Activated CD8-positive, alpha-beta T cell treated with anti-CD3 and anti-CD28 coated beads for 36 hours (primary cell): ENCODE measurements at regions not wholly inside any gene's neighbourhood (a gene's known extent, or its start where the extent isn't known, plus 50 kb on each side); places are given as distances from the start of the nearest gene placed in this dataset.

Experiments
- ATAC-seq: fragments of 200-7000 bp; cut with Tn5 transposase; one replicate; pipeline ENCODE4 v1.10.0; 2021; ENCODE audit warnings: mild to moderate bottlenecking, moderate library complexity
- CTCF ChIA-PET: fragments of 350-600 bp; sonication (Branson Sonifier 250); formaldehyde crosslinking; loops from one replicate; lab custom pipeline; 2021; ENCODE audit warnings: antibody characterized with exemption; lab: Charles Lee
- POLR2A ChIA-PET: fragments of 350-600 bp; sonication (Branson Sonifier 250); formaldehyde crosslinking; loops from one replicate; lab custom pipeline; 2021; ENCODE audit warnings: antibody characterized with exemption; lab: Charles Lee
- DNase-seq: peaks from one replicate; pipeline ENCODE4 v3.0.0-alpha.2; 2020
- H3K27ac Mint-ChIP-seq: one replicate; pipeline ENCODE4 v1.8.0; 2021; ENCODE audit warnings: mild to moderate bottlenecking, mixed read lengths
- H3K27me3 Mint-ChIP-seq: one replicate; pipeline ENCODE4 v1.8.0; 2021; ENCODE audit warnings: mixed read lengths
- H3K36me3 Mint-ChIP-seq: one replicate; pipeline ENCODE4 v1.8.0; 2021; ENCODE audit warnings: low read depth, mixed read lengths
- H3K4me1 Mint-ChIP-seq: one replicate; pipeline ENCODE4 v1.8.0; 2021; ENCODE audit warnings: low read depth, mixed read lengths
- H3K4me3 Mint-ChIP-seq: one replicate; pipeline ENCODE4 v1.8.0; 2021; ENCODE audit warnings: mild to moderate bottlenecking, moderate library complexity, mixed read lengths
- H3K9me3 Mint-ChIP-seq: one replicate; pipeline ENCODE4 v1.8.0; 2021; ENCODE audit warnings: mixed read lengths
- intact Hi-C: fragments of 100-400 bp; cut with micrococcal nuclease; formaldehyde crosslinking; loops from one replicate; pipeline ENCODE4 v1.10.0; 2022
- TF ChIP-seq, protein P1 (sequence below): fragments of 200-600 bp; IDR thresholded peaks from one replicate; pipeline ENCODE4 v1.8.0; 2022; ENCODE audit warnings: antibody characterized with exemption, mild to moderate bottlenecking

DNA sequence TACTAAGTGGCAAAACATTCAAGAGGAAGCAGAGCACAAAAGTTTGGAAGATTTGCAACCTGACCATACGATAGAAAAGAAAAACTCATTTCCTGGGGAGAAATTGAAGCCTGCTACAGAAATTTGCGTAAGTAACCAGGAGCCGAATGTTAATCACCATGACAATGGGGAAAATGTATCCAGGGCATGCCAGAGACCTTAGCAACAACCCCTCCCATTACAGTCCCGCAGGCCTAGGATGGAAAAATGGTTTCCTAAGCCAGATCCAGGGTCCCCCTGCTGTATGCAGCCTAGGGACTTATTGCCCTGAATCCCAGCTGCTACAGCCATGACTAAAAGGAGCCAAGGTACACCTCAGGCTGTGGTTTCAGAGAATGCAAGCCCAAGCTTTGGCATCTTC lies 472.2 kb upstream of the KLHL4 start:
- H3K27ac Mint-ChIP-seq, result no peak overlapping the region
- H3K4me3 Mint-ChIP-seq, result no peak overlapping the region
- H3K27me3 Mint-ChIP-seq, result no peaks in the 10 kb centered on the region
- ATAC-seq (no peak), DNase-seq (no peak)
- intact Hi-C loops, result no loop called here
- TF ChIP-seq, protein P1, sequence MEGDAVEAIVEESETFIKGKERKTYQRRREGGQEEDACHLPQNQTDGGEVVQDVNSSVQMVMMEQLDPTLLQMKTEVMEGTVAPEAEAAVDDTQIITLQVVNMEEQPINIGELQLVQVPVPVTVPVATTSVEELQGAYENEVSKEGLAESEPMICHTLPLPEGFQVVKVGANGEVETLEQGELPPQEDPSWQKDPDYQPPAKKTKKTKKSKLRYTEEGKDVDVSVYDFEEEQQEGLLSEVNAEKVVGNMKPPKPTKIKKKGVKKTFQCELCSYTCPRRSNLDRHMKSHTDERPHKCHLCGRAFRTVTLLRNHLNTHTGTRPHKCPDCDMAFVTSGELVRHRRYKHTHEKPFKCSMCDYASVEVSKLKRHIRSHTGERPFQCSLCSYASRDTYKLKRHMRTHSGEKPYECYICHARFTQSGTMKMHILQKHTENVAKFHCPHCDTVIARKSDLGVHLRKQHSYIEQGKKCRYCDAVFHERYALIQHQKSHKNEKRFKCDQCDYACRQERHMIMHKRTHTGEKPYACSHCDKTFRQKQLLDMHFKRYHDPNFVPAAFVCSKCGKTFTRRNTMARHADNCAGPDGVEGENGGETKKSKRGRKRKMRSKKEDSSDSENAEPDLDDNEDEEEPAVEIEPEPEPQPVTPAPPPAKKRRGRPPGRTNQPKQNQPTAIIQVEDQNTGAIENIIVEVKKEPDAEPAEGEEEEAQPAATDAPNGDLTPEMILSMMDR, result no peak
- POLR2A ChIA-PET, result no interaction called here
- no peaks in the 10 kb centered on the region for H3K36me3 Mint-ChIP-seq
- H3K9me3 Mint-ChIP-seq, result peaks cover 5% of the 10 kb centered on the region
- H3K4me1 Mint-ChIP-seq, result no peaks in the 10 kb centered on the region
- CTCF ChIA-PET, result no interaction called here

DNA sequence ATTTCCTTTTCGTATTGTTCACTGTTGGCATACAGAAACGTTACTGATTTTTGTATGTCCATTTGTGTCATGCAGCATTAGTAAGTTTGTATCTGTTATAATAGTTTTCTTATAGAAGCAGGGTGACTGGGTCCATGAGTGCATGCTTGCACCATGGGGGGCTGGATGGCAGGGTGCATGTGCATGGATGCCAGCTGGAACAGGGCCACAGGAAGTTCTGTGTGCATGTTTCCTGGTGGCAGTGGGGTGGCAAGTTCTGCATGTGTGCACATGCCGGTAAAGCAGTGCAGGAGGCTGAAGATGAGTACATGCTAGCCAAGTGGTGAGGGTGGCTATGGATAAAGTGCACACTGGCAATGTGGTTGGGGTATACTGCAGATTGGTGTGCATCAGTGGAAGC lies 468.0 kb upstream of the KLHL4 start:
- Mint-ChIP-seq H3K4me1 (no peaks in the 10 kb centered on the region), H3K36me3 (no peaks in the 10 kb centered on the region), H3K27me3 (no peaks in the 10 kb centered on the region), H3K27ac (no peak overlapping the region), H3K4me3 (no peak overlapping the region), H3K9me3 (peaks cover 5% of the 10 kb centered on the region)
- CTCF ChIA-PET, result no interaction called here
- intact Hi-C loops, result no loop called here
- TF ChIP-seq, protein P1, result no peak
- ATAC-seq (no peak), DNase-seq (no peak)
- POLR2A ChIA-PET, result no interaction called here

DNA sequence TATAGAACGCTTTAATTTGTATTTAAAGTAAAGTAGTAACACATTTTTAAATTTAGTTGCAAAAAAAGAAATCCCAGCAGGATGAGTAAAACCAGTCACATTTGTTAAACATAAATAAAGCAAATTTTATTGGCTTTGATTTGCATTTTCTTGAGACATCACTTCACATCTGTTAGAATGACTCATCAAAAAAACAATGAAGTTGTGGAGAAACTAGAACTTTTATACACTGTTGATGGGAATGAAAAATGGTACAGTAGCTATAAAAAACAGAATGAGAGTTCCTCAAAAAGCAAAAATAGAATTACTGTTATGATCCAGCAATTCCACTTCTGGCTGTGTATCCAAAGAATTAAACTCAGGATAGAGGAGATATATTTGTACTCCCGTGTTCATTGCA lies 454.0 kb upstream of the KLHL4 start:
- H3K27ac Mint-ChIP-seq, result no peak overlapping the region
- H3K4me1 Mint-ChIP-seq, result no peaks in the 10 kb centered on the region
- H3K4me3 Mint-ChIP-seq, result no peak overlapping the region
- CTCF ChIA-PET, result no interaction called here
- DNase-seq (no peak), ATAC-seq (no peak)
- H3K27me3 Mint-ChIP-seq, result no peaks in the 10 kb centered on the region
- H3K36me3 Mint-ChIP-seq, result no peaks in the 10 kb centered on the region
- intact Hi-C loops, result no loop called here
- TF ChIP-seq, protein P1, result no peak
- H3K9me3 Mint-ChIP-seq, result no peaks in the 10 kb centered on the region
- POLR2A ChIA-PET, result no interaction called here

DNA sequence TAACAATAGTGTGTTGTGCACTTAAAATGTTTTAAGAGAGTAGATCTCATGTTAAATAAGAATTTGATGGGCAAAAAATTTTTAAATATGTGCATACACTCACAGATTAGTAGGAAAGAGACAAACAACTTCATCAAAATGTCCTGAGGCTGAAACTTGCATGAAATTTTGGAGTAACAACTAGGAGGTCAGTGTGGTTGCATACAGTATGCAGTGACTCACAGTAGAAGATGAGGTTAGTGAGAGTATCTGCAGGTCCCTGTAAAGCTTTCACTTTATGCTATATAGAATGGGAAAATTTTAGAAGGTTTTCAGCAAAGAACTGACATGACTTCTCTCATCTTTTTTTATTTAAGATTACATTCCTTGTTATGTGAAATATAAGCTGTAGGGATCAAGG lies 453.1 kb upstream of the KLHL4 start:
- Mint-ChIP-seq H3K4me3 (no peak overlapping the region), H3K4me1 (no peaks in the 10 kb centered on the region), H3K27me3 (no peaks in the 10 kb centered on the region), H3K36me3 (no peaks in the 10 kb centered on the region), H3K9me3 (no peaks in the 10 kb centered on the region), H3K27ac (no peak overlapping the region)
- ChIA-PET POLR2A (no interaction called here), CTCF (no interaction called here)
- intact Hi-C loops, result no loop called here
- ATAC-seq (no peak), DNase-seq (no peak)
- TF ChIP-seq, protein P1, result no peak

DNA sequence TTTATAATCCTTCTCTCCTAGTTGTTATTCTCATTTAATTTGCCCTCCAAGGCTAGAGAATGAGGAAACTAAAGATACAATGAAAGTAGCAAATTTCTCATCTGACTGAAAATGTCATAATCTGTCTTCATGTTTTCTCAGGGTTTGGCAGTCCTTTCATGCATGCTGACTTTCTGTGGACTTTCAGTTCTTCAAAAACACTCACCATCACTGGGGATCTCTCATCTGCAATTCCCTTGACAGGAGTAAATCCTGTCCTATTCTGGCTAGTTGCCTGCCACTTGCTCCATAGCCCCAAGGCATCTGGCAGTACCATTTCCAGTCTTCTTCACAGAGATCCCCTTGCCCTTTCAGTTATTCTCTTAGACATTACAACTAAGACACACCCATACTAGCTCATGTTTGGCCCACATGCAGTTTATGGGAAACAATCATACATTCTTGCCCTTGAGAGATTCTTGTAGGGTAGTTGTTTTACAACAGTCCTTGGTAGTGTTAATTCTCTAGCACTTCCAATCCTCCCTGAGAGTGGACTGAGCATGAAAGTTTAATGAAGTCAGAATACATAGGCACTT lies 449.7 kb upstream of the KLHL4 start:
- TF ChIP-seq, protein P1, result no peak
- Mint-ChIP-seq H3K4me3 (no peak overlapping the region), H3K27ac (no peak overlapping the region), H3K4me1 (no peaks in the 10 kb centered on the region), H3K36me3 (no peaks in the 10 kb centered on the region), H3K9me3 (no peaks in the 10 kb centered on the region), H3K27me3 (no peaks in the 10 kb centered on the region)
- ChIA-PET CTCF (no interaction called here), POLR2A (no interaction called here)
- ATAC-seq (no peak), DNase-seq (no peak)
- intact Hi-C loops, result no loop called here
